Lung microvascular endothelial cell (primary cell): ENCODE measurements at regions not wholly inside any gene's neighbourhood (a gene's known extent, or its start where the extent isn't known, plus 50 kb on each side); places are given as distances from the start of the nearest gene placed in this dataset.

Experiments used
- DNase-seq, 2 donors: peaks; one replicate each; pipeline versions ENCODE4 v3.0.0 to v3.0.0-alpha.2; 2010; ENCODE audit warnings: low read depth in 2 of 2

- DNase-seq, result no peak
These were observed 79.2 kb upstream of the UQCRFS1 start for GRCh38 chr19:29292153-29292552.

- no peak for DNase-seq
These were observed 79.6 kb upstream of the UQCRFS1 start for GRCh38 chr19:29292562-29292961.

GRCh38 chr19:29293292-29293691 is 80.3 kb upstream of the UQCRFS1 start:
- DNase-seq, result no peak

GRCh38 chr19:29293736-29294342 is 80.9 kb upstream of the UQCRFS1 start:
- no peak for DNase-seq

GRCh38 chr19:29294343-29294811 is 81.4 kb upstream of the UQCRFS1 start:
- no peak for DNase-seq

- DNase-seq, result no peak
These were observed 82.3 kb upstream of the UQCRFS1 start for GRCh38 chr19:29295285-29295684.

- no peak for DNase-seq
These were observed 84.4 kb upstream of the UQCRFS1 start for GRCh38 chr19:29297381-29297780.

- no peak for DNase-seq
These were observed 86.7 kb upstream of the UQCRFS1 start for GRCh38 chr19:29299416-29300380.

GRCh38 chr19:29302002-29302928 is 89.3 kb upstream of the UQCRFS1 start:
- no peak for DNase-seq

GRCh38 chr19:29303069-29303718 is 90.2 kb upstream of the UQCRFS1 start:
- DNase-seq, result no peak

GRCh38 chr19:29303719-29304090 is 90.8 kb upstream of the UQCRFS1 start:
- no peak for DNase-seq

- DNase-seq, result no peak
These were observed 92.3 kb upstream of the UQCRFS1 start for GRCh38 chr19:29305268-29305667.

GRCh38 chr19:29308977-29309590 is 96.1 kb upstream of the UQCRFS1 start:
- DNase-seq, result no peak

GRCh38 chr19:29309637-29310036 is 96.7 kb upstream of the UQCRFS1 start:
- DNase-seq, result no peak

- no peak for DNase-seq
These were observed 98.3 kb upstream of the UQCRFS1 start for GRCh38 chr19:29311191-29311790.

GRCh38 chr19:29315556-29316190 is 102.7 kb upstream of the UQCRFS1 start:
- no peak for DNase-seq

- no peak for DNase-seq
These were observed 105.6 kb upstream of the UQCRFS1 start for GRCh38 chr19:29318581-29318980.

- DNase-seq, result no peak
These were observed 107.1 kb upstream of the UQCRFS1 start for GRCh38 chr19:29320086-29320485.

- DNase-seq, result no peak
These were observed 107.7 kb upstream of the UQCRFS1 start for GRCh38 chr19:29320618-29321017.

- DNase-seq, result no peak
These were observed 108.2 kb upstream of the UQCRFS1 start for GRCh38 chr19:29321116-29321515.
